ENCODE measurements at regions not wholly inside any gene's neighbourhood (a gene's known extent, or its start where the extent isn't known, plus 50 kb on each side); places are given as distances from the start of the nearest gene placed in this dataset.

DNA sequence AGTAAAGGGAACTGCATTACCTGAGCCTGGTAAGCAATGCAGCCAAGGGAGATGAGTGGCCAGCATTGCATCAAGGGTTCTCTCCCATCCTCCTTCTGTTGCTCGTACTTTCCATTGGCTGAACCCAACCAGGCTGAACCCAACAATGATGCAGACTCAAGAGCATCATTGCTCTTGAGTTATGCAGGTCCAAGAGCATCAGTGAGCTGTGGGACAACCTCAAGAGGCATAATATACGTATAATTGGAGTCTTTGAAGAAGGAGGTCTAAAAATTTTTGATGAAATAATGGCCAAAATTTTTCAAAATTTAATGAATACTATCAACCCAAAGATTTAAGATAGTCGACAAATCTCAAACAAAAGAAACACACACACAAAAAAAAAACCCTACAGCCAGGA is 213.0 kb downstream of the RNF152 start:
- WGBS (ENCODE audit: insufficient coverage), result no CpG with 5 or more reads among the region's 3 CpGs
- no peaks in the 10 kb centered on the region for H3K36me3 ChIP-seq (ENCODE audit: control insufficient read depth, insufficient read depth, low read length)
- no peak for DNase-seq
- H3K4me1 ChIP-seq (ENCODE audit: control insufficient read depth, insufficient read depth, low read length), result no peaks in the 10 kb centered on the region
- H3K4me3 ChIP-seq (ENCODE audit: low read length), result no peak overlapping the region
- H3K27ac ChIP-seq (ENCODE audit: low read length), result no peak overlapping the region
- no peaks in the 10 kb centered on the region for H3K27me3 ChIP-seq (ENCODE audit: control insufficient read depth, insufficient read depth, low read length)
- H3K9me3 ChIP-seq (replicated peaks; ENCODE audit: control insufficient read depth, low read depth, low read length), result peaks cover 6% of the 10 kb centered on the region

DNA sequence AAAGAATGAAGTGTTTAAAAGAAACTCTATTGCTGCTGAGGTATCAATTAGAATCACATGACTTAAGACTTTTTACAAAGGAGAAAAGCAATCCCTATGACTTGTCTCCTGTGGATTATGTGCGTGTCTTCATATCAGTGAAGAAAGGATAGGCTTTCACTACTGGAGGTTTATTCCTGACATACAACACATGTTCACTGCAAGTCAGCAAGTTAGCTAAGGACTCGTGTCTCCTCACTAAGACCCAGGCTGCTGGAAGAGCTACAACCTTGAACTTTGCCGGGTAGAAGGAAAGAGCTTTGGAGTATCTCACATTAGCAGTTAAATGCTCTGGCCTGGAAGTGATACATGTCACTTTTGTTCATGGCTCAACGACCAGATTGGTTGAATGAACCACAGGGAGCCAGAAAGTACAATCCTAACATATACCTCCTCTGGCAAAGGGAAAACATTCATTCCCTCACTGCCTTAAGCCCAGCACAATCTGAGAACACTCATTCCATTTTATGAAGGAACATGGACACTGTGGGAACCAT is 215.3 kb downstream of the RNF152 start:
- Histone ChIP-seq H3K9me3 (replicated peaks; ENCODE audit: control insufficient read depth, low read depth, low read length) (peaks cover 6% of the 10 kb centered on the region), H3K27me3 (ENCODE audit: control insufficient read depth, insufficient read depth, low read length) (no peaks in the 10 kb centered on the region), H3K4me3 (ENCODE audit: low read length) (no peak overlapping the region), H3K36me3 (ENCODE audit: control insufficient read depth, insufficient read depth, low read length) (no peaks in the 10 kb centered on the region), H3K4me1 (ENCODE audit: control insufficient read depth, insufficient read depth, low read length) (no peaks in the 10 kb centered on the region), H3K27ac (ENCODE audit: low read length) (no peak overlapping the region)
- WGBS (ENCODE audit: insufficient coverage), result 27% methylated on average over 3 of the region's 4 CpGs
- no peak for DNase-seq

GRCh38 chr18:61676773-61677434 is 215.9 kb downstream of the RNF152 start:
- no peaks in the 10 kb centered on the region for H3K36me3 ChIP-seq (ENCODE audit: control insufficient read depth, insufficient read depth, low read length)
- no peaks in the 10 kb centered on the region for H3K4me1 ChIP-seq (ENCODE audit: control insufficient read depth, insufficient read depth, low read length)
- H3K9me3 ChIP-seq (replicated peaks; ENCODE audit: control insufficient read depth, low read depth, low read length), result peaks cover 6% of the 10 kb centered on the region
- no CpG with 5 or more reads among the region's 2 CpGs for WGBS (ENCODE audit: insufficient coverage)
- DNase-seq, result no peak
- H3K4me3 ChIP-seq (ENCODE audit: low read length), result no peak overlapping the region
- no peak overlapping the region for H3K27ac ChIP-seq (ENCODE audit: low read length)
- no peaks in the 10 kb centered on the region for H3K27me3 ChIP-seq (ENCODE audit: control insufficient read depth, insufficient read depth, low read length)

DNA sequence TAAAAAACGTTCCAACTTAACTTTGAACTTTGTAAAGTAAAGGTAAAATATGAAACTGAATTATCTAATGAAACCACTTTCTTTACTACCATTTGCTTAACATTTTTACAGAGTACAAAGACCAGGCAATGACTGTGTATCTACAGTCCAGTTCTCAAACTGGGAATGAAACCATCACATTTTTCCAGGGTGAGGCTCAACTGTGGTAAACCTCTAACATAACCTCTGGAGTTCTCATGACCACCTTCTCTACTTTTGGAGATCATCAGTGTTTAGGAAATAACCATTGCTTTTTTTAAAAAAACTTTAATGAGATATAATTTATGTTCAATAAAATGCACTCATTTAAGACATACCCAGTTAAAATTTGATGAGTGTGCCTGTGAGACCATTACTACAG is 223.5 kb downstream of the RNF152 start:
- H3K27ac ChIP-seq (ENCODE audit: low read length), result no peak overlapping the region
- peaks cover 3% of the 10 kb centered on the region for H3K4me1 ChIP-seq (ENCODE audit: control insufficient read depth, insufficient read depth, low read length)
- H3K4me3 ChIP-seq (ENCODE audit: low read length), result no peak overlapping the region
- H3K36me3 ChIP-seq (ENCODE audit: control insufficient read depth, insufficient read depth, low read length), result no peaks in the 10 kb centered on the region
- no peaks in the 10 kb centered on the region for H3K27me3 ChIP-seq (ENCODE audit: control insufficient read depth, insufficient read depth, low read length)
- DNase-seq, result no peak
- no peaks in the 10 kb centered on the region for H3K9me3 ChIP-seq (replicated peaks; ENCODE audit: control insufficient read depth, low read depth, low read length)
- WGBS (ENCODE audit: insufficient coverage), result no CpG with 5 or more reads among the region's 1 CpG

GRCh38 chr18:61666876-61667590 is 225.8 kb downstream of the RNF152 start:
- 83% methylated on average over 2 of the region's 2 CpGs for WGBS (ENCODE audit: insufficient coverage)
- Histone ChIP-seq H3K9me3 (replicated peaks; ENCODE audit: control insufficient read depth, low read depth, low read length) (no peaks in the 10 kb centered on the region), H3K4me3 (ENCODE audit: low read length) (no peak overlapping the region), H3K27ac (ENCODE audit: low read length) (no peak overlapping the region), H3K36me3 (ENCODE audit: control insufficient read depth, insufficient read depth, low read length) (no peaks in the 10 kb centered on the region), H3K27me3 (ENCODE audit: control insufficient read depth, insufficient read depth, low read length) (no peaks in the 10 kb centered on the region), H3K4me1 (ENCODE audit: control insufficient read depth, insufficient read depth, low read length) (peaks cover 3% of the 10 kb centered on the region)
- no peak for DNase-seq

DNA sequence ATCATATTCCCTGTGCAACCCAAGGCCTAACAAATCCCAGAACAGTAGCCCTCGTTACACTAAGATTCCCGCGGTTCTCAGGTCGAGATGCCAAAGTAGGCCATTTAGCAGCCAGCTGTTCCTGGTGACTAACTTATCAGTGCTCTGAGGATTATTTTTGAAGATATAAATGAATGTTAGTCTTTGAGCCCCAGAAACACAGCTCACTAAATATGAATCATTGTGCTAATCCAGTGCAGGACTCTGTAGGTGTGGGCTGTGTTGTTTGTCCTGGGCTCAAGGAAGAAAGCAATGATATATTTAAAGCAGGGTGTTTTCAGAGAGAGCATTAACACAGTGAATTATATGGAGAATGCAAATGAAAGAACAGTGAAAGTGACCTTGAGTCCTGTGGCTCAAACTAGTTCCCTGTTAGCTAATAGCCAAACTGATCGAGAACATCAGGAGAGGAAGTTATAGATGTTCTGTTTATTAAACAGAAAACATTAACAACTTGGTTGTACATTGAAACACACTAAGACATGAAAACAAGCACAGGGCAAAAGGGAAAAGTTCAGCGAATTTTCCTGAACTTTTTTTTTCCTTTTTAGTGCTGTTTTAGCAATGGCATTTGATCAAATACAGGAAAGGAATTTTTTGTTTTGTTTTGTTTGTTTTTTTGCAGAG is 228.3 kb downstream of the RNF152 start:
- no peaks in the 10 kb centered on the region for H3K9me3 ChIP-seq (replicated peaks; ENCODE audit: control insufficient read depth, low read depth, low read length)
- no peak overlapping the region for H3K27ac ChIP-seq (ENCODE audit: low read length)
- no peaks in the 10 kb centered on the region for H3K27me3 ChIP-seq (ENCODE audit: control insufficient read depth, insufficient read depth, low read length)
- no peaks in the 10 kb centered on the region for H3K36me3 ChIP-seq (ENCODE audit: control insufficient read depth, insufficient read depth, low read length)
- H3K4me1 ChIP-seq (ENCODE audit: control insufficient read depth, insufficient read depth, low read length), result peaks cover 3% of the 10 kb centered on the region
- no peak for DNase-seq
- WGBS (ENCODE audit: insufficient coverage), result 86% methylated on average over 1 of the region's 6 CpGs
- H3K4me3 ChIP-seq (ENCODE audit: low read length), result no peak overlapping the region

DNA sequence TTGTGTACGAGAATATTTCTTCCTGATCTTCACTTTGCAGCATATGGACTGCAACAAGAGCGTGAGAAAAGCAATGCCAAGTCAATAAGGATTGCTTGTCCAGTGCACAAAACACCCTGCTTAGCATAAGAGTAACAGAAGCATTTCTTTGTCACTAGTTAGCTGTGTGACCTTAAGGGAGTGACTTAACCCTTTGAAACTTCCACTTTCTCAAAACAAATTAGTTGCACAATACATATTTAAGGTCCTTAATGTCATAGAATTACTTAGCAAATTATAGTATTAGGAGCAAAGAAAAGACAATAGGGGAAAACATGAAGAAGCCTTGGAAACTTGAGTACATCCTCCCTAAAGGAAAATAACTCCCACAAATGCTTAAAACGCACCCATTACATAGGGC is 230.1 kb downstream of the RNF152 start:
- no peak for DNase-seq
- Histone ChIP-seq H3K9me3 (replicated peaks; ENCODE audit: control insufficient read depth, low read depth, low read length) (no peaks in the 10 kb centered on the region), H3K27ac (ENCODE audit: low read length) (no peak overlapping the region), H3K27me3 (ENCODE audit: control insufficient read depth, insufficient read depth, low read length) (no peaks in the 10 kb centered on the region), H3K4me3 (ENCODE audit: low read length) (no peak overlapping the region), H3K36me3 (ENCODE audit: control insufficient read depth, insufficient read depth, low read length) (no peaks in the 10 kb centered on the region), H3K4me1 (ENCODE audit: control insufficient read depth, insufficient read depth, low read length) (peaks cover 3% of the 10 kb centered on the region)
- no CpG with 5 or more reads among the region's 3 CpGs for WGBS (ENCODE audit: insufficient coverage)

DNA sequence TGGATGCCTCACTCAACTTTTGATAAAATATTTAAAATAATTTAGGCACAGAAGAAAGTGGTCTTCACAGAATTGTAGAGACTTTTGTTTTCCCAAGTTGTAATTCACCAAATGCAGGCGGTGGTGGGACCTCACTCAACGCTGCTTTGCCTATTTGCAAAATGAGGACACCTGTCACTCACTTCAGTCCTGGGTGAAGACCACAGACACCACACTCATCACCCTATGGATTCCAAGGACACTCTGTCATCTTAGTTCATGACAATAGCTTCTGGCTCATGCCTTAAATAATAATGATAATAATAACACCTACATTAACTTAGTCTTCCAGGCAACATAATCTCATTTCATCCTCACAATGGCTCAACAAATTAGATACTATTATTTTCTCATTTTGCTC is 234.4 kb downstream of the RNF152 start:
- WGBS (ENCODE audit: insufficient coverage), result 90% methylated on average over 2 of the region's 2 CpGs
- Histone ChIP-seq H3K27me3 (ENCODE audit: control insufficient read depth, insufficient read depth, low read length) (no peaks in the 10 kb centered on the region), H3K27ac (ENCODE audit: low read length) (no peak overlapping the region), H3K9me3 (replicated peaks; ENCODE audit: control insufficient read depth, low read depth, low read length) (no peaks in the 10 kb centered on the region), H3K4me3 (ENCODE audit: low read length) (no peak overlapping the region), H3K36me3 (ENCODE audit: control insufficient read depth, insufficient read depth, low read length) (no peaks in the 10 kb centered on the region), H3K4me1 (ENCODE audit: control insufficient read depth, insufficient read depth, low read length) (peaks cover 2% of the 10 kb centered on the region)
- DNase-seq, result no peak

DNA sequence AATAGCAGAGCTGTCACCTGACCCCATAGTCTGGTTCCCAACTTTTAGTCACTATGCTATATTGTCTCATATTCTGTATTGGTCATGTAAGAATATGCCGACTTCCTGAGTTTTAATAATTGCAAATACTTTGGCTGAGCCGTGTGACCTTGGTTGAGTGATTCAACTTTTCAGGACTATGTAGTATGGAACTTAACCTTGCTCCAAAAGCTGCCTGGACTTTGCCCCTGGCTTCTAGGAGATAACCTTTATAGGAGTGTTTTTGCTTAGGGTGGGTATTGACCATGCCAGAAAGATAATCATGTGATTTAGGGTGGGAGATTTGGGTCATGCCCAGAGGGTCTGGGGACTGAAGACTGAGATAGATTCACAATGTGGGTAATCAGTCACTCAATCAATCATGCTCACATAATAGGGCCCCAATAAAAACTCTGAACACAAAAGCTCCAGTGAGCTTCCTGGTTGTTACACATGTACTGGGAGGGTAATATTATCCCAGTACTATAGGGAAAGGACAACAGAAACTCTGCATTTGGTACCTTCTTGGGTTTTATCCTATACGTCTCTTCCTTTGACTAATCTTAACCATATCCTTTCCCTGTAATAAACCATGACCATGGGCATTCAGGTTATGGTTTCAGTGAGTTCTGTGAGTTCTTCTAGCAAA is 235.6 kb downstream of the RNF152 start:
- H3K27me3 ChIP-seq (ENCODE audit: control insufficient read depth, insufficient read depth, low read length), result no peaks in the 10 kb centered on the region
- H3K36me3 ChIP-seq (ENCODE audit: control insufficient read depth, insufficient read depth, low read length), result no peaks in the 10 kb centered on the region
- no peak for DNase-seq
- no peak overlapping the region for H3K27ac ChIP-seq (ENCODE audit: low read length)
- peaks cover 2% of the 10 kb centered on the region for H3K4me1 ChIP-seq (ENCODE audit: control insufficient read depth, insufficient read depth, low read length)
- H3K4me3 ChIP-seq (ENCODE audit: low read length), result no peak overlapping the region
- H3K9me3 ChIP-seq (replicated peaks; ENCODE audit: control insufficient read depth, low read depth, low read length), result no peaks in the 10 kb centered on the region
- no CpG with 5 or more reads among the region's 3 CpGs for WGBS (ENCODE audit: insufficient coverage)

DNA sequence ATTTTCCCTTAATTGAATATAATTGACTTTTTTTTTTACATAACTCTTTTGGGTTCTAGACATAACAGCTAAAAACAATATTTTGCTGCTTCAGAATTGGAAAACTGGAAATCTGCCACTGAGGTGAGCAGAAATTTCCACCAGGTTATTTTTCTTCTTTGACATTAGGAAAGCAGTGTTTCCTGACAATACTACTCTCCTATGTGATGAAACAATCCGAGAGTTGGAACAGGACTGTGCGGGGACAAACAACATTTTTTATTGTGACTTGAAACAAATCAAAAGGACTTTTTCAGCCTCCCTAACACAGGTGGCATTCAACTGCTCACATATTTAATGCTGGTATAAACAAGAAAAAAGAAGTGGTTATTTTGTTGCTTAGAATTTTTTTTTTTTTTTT is 237.2 kb downstream of the RNF152 start:
- Histone ChIP-seq H3K4me1 (ENCODE audit: control insufficient read depth, insufficient read depth, low read length) (peaks cover 2% of the 10 kb centered on the region), H3K36me3 (ENCODE audit: control insufficient read depth, insufficient read depth, low read length) (no peaks in the 10 kb centered on the region), H3K27me3 (ENCODE audit: control insufficient read depth, insufficient read depth, low read length) (no peaks in the 10 kb centered on the region), H3K4me3 (ENCODE audit: low read length) (no peak overlapping the region), H3K27ac (ENCODE audit: low read length) (no peak overlapping the region), H3K9me3 (replicated peaks; ENCODE audit: control insufficient read depth, low read depth, low read length) (no peaks in the 10 kb centered on the region)
- WGBS (ENCODE audit: insufficient coverage), result no CpG with 5 or more reads among the region's 2 CpGs
- peak; percentile 6 for DNase-seq
